GM18870 (cell line): ENCODE measurements at regions not wholly inside any gene's neighbourhood (a gene's known extent, or its start where the extent isn't known, plus 50 kb on each side); places are given as distances from the start of the nearest gene placed in this dataset.
"Not testable (repeated sequence)": the region's sequence is repeated elsewhere in the genome, so short reads cannot be mapped to it uniquely, and the experiment has no call there.

Experiments used
- ATAC-seq: cut with Tn5 transposase; IDR thresholded peaks from one replicate; pipeline ENCODE4 v1.9.1; 2021; ENCODE audit warnings: moderate library complexity; ENCODE audit not compliant: unreplicated experiment

GRCh38 chr6:135555550-135555949 is 58.0 kb upstream of the AHI1 start:
- peak; percentile 57 for ATAC-seq

DNA sequence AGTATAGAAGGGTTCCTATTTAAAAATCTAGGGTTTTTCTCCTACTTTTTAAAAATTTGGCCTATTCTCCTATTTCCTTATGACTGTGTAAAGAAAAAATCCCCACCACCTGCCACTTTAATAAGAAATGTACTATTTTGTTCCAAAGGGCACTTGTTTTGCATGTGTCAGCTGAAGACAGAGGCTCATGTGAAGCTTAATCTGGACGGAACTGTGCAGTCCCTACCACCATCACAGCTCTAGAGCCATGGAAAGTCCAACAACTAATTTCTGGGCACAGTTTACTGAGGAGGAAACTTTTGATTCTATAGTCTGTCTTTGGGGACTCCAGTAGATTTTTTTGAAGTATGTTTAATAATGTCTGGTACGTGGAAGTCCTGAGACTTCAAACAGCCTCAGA is 60.0 kb upstream of the AHI1 start:
- ATAC-seq = no peak

- not testable (repeated sequence) for ATAC-seq
These were observed 68.1 kb upstream of the AHI1 start for GRCh38 chr6:135565605-135566004.

DNA sequence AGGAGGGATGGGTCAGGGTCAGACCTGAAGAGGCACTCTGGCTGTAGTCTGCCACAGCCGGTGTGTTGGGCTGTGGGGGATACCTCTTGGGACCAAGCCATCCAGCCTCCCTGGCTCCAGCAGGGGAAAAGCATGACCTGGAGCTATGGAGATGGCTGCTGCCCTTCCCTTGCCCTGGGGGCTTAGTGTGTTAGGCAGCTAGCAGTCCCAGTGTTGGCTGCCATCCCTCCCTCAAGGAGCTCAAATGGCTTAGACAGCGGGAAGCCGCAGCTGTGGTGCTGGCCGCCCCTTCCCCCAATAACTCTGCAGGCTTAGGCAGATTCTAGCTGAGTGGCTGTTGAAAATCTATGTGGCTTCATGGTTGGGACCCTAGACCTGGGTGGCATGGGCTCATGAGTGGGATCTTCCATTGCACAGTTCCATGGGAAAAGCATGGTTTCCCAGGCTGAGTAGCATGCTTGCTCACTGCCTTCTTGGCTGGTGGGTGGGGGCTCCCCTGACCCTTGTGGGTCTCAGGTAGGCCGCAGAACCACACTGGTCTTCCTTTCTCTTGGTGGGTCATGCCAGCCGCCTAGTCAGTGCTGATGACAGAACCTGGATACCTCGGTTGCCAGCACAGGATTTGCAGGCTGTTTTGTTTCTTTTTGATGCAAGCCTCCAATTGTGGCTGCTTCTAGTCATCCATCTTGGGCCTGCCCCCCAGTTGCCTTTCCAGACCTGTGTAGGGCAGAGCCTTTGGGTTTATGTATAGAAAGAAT is 69.0 kb upstream of the AHI1 start:
- ATAC-seq = no peak

DNA sequence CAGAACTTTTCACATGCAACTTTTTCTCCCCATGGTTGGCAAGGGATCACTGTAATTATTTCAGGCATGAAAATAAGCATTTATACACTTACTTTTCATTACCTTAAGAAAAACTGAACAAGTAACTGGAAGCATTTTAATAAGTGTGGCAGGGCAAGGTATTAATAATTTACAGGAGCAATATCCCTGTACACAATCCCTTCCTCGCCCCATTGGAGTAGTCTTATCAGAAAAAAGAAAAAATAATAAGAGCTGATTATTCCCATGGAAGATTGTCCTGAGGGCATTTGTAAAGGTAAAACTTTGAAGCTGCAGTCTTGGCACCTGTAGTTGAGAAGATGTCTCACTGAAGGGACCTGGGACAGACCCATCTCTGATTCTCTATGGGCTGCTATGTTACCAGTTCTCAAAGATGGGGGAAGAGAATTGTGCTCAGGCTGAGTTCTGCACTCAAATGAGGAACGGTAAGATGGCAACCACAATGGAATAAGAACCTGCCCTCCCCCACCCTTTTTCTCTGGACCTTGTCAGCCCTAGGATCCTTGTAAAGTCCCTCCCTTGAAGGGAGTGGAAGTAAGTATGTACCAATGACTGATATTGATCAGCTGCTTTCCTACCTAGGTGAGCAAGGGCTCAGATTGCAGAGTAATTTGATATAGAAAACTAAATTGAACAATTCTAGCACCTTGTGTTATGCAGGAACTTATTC is 70.0 kb upstream of the AHI1 start:
- no peak for ATAC-seq

- peak; percentile 53 for ATAC-seq
These were observed 70.8 kb upstream of the AHI1 start for GRCh38 chr6:135568379-135568778.

DNA sequence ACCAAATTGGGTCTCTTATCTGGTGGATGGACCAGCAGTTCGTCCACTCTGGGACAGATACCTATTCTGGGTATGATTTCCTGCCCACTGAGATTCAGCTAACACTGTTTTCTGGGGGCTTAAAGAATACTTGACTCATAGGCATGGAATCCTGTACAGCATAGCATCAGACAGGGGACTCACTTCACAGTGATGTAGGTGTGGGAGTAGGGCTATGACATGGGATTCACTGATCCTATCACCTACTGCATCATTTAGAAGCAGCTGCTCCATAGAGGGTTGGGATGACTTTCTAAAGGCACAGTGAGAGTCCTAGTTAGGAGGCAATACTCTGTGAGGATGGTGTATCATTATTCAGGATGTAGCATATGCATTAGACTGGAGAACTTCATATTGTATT is 74.5 kb upstream of the AHI1 start:
- ATAC-seq = no peak

GRCh38 chr6:135575629-135576028 is 78.1 kb upstream of the AHI1 start:
- ATAC-seq = no peak

DNA sequence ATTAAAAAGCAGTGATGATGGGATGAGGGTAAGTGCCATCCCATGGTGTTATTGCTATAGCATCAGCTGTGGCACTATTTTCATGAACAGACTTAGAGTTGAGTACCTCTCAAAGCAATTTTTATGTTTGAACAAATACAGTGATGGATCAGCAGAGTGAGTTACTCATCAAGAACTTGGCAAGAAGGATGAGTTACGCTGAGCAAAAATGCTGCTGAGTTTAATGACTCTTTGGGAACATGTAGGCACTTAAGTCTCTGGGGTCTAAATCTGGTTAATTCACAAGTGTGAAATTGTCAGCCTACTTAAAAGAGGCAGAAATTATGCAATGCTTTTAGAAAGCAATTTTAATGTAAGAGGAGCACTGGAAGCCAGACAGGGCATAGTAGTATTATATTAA is 78.5 kb upstream of the AHI1 start:
- ATAC-seq = no peak

GRCh38 chr6:135577059-135577538 is 79.6 kb upstream of the AHI1 start:
- peak; percentile 94 for ATAC-seq

DNA sequence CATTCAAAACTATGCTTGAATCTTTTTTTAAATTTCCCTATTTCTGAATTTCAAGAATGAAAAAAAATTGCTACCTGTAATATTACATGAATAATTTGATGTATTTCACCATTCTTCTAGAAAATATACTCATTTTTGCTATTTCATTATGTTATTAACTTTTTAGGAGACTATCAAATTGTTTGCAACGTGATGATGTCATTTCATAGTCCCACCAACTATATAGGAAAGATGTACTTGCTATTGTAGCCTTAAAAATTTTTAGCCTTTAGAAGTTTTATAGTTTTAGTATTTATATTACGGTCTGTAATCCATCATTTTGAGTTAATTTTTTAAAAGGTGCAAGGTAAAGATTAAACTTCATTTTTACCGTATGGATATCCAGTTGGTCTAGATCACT is 81.4 kb upstream of the AHI1 start:
- ATAC-seq = no peak

- ATAC-seq = no peak
These were observed 83.7 kb upstream of the AHI1 start for GRCh38 chr6:135581211-135581610.

GRCh38 chr6:135583256-135583761 is 85.8 kb upstream of the AHI1 start:
- no peak for ATAC-seq

DNA sequence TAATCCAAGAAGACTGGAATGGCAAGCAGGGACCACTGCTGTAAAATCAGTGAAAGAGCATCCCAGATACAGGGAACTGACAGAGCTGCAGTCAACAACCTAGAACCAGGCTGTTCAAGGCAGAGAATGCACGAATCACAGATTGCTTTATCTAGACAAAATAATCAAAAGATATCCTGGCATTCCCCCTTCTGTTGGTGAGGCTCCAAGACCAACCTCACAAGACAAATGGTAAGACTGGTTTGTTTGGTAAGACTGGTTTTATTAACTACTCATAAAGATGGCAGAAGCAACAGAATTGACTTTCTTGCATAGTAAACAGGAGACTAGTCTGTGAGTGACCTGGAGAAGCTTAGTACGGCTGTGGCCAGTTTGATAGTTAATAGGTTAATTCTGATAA is 88.8 kb upstream of the AHI1 start:
- no peak for ATAC-seq

DNA sequence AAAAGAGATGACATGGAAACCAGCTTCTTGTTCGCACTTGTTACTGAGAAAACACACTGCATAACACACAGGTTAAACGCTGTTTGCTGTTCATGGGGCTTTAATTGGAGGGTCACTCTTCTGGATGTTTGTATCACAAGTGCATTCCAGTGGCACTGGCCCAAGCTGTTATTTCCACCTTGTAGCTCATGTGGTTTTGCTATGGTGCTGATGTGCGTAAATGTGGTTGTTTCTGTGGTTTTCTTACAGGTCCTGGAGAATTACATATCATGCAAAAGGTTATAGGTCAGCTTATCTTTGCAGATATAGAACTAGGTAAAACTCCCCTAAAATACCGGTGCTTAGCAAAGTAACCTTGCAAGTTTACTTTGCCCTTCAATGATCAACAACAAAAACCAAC is 89.3 kb upstream of the AHI1 start:
- peak; percentile 74 for ATAC-seq

DNA sequence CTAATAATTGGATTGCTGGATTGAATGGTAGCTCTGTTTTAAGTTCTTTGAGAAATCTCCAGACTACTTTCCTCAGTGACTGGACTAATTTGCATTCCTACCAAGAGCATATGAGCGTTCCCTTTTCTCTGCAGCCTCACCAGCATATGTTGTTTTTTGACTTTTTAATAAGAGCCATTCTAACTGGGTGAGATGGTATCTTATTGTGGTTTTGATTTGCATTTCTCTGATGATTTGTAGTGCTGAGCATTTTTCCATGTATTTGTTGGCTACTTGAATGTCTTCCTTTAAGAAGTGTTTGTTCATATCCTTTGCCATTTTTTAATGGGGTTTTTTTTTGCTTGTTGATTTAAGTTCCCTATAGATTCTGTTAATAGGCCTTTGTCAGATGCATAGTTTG is 94.7 kb upstream of the AHI1 start:
- no peak for ATAC-seq

GRCh38 chr6:135594000-135594399 is 96.5 kb upstream of the AHI1 start:
- no peak for ATAC-seq

- no peak for ATAC-seq
These were observed 102.7 kb upstream of the AHI1 start for GRCh38 chr6:135600086-135600702.

- ATAC-seq = no peak
These were observed 103.4 kb upstream of the AHI1 start for GRCh38 chr6:135600931-135601330.

- ATAC-seq = no peak
These were observed 104.3 kb upstream of the AHI1 start for GRCh38 chr6:135601857-135602256.

- ATAC-seq = no peak
These were observed 105.7 kb upstream of the AHI1 start for GRCh38 chr6:135603249-135603648.
